GM21390 (cell line): ENCODE measurements at regions not wholly inside any gene's neighbourhood (a gene's known extent, or its start where the extent isn't known, plus 50 kb on each side); places are given as distances from the start of the nearest gene placed in this dataset.

ENCODE experiments used
- ATAC-seq: cut with Tn5 transposase; IDR thresholded peaks from one replicate; pipeline ENCODE4 v1.9.1; 2021; ENCODE audit not compliant: unreplicated experiment

DNA sequence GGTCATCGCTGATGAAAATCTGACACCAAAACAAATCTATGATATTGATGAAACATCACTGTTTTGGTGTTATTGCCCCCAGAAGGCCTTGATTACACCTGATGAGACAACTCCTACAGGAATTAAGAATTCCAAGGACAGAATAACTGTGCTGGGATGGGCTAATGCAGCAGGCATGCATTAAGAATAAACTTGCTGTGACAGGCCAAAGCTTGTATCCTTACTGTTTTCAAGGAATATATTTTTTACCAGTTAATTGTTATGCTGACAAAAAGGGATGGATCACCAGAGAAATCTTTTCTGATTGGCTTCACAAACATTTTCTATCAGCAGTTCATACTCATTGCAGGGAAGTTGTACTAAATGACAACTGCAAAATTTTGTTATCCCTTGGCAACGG, 278.2 kb downstream of the IKZF2 start:
- ATAC-seq = no peak

GRCh38 chr2:212871597-212871996, 279.8 kb downstream of the IKZF2 start:
- no peak for ATAC-seq

- ATAC-seq = no peak
Observed at GRCh38 chr2:212864186-212864585, 287.2 kb downstream of the IKZF2 start.

- no peak for ATAC-seq
Observed at GRCh38 chr2:212863185-212863588, 288.2 kb downstream of the IKZF2 start.

DNA sequence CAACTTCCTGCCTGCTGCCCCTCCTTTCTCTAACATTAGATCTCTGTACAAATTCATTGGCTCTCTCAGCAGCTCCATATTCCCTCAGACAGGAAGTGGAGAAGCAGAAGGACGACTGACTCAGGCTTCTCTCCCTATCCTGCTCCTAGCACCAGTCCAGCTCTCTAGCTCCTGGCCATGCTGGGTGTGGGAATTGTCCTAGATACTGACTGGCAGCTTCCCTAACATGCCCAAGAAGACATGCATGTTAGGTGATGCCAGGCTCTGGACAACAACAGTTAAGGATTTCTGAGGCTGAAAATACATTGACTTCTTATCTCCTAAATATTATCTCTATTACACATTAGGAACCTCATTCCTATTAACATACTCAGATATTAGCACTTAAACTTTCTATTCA, 292.9 kb downstream of the IKZF2 start:
- ATAC-seq = no peak

DNA sequence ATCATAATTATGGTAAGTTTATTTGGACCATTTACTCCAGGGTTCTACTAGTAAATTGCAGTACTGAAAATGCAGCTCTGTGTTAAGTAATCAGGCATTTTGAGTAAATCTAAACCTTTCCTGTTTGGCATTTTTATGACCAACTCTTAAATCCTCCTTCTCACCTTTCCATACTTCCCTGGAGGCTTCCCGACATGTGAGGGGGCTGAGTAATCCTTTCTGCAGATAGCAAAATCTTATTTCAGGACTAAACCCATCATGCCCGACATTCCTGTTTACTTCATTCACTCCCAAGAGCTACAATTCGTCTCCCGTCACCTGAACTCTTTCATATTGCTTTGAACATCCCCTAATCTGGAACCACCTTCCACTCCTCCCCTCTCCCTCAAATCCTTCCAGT, 296.6 kb downstream of the IKZF2 start:
- ATAC-seq = no peak

DNA sequence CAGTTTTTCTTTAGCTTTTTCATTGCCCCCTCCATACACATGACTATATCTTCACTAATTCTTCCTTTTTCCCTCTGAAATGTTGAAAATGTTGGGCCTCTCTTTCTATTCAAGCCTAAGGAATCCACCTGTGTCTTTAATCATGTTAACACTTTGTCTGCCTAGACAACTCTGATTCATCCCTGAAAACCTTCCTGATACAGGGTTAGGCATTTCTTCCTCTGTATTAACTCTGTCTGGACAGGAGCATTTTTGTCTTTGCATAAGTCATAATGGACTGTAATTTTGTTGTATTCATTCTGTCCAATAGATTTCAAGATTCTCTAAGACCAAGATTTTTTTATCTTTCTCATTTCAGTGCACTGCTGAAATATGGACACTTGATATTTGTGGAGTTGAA, 297.3 kb downstream of the IKZF2 start:
- no peak for ATAC-seq

DNA sequence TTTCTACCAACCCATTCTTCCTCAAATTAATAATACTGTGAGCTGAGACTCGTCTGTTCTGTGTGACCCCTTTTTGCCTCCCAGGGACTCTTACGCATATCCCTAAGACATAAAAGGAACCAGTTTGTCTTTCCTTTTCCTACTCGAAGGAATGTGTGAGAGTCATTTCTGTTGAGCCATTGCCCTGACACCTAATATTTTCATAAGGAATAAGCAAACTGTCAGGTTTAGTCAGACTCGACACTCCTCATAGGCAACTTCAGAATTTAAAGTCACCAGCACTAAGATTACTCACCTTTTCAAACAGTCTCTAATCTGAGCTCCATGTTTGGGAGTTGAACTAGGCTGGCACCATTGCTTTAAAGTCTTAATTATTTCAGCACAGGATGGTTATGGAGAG, 305.5 kb downstream of the IKZF2 start:
- ATAC-seq = no peak

- ATAC-seq = no peak
Observed at GRCh38 chr2:212843409-212844199, 305.0 kb upstream of the ERBB4 start.

GRCh38 chr2:212842544-212843185, 304.1 kb upstream of the ERBB4 start:
- ATAC-seq = no peak

GRCh38 chr2:212841460-212841859, 302.9 kb upstream of the ERBB4 start:
- no peak for ATAC-seq

DNA sequence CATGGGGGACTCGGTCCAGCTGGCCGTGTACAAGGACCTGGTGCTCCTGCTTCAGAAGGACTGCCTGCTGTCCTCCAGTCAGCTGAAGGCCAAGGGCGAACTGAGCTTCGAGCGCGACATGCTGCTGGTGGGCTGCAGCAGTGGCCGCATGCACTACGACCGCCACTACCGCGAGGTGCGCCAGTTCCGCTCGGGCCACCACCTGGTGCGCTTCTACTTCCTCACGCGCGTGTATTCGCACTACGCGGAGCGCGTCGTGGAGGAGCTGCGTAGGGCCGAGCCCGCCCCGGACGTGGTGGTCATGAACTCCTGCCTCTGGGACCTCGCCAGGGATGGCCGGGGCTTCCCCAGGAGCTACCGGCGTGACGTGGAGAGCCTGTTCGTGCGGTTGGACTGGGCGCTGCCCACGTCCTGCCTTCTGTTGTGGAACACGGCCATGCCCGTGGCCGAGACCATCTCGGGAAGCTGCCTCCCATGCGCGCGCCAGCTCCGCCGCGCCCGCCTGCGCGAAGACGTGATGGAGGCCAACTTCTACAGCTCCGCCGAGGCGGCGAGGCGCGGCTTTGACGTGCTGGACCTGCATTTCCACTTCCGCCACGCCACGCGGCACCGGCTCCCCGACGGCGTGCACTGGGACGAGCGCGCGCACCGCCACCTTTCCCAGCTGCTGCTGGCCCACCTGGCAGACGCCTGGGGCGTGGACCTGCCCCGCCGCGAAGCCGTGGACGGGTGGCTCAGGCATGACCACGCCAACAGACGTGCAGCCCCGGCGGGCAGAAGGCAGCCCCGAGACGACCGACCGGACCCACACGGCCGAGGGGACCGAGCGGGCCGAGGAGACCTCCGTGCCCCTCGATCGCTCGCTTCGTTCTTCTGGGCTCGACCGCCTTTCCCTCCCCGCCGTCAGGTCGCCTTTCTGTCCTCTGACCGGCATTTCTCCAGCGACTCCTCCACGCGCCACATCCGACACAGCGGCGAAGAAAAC, 293.9 kb upstream of the ERBB4 start:
- ATAC-seq = no peak

- no peak for ATAC-seq
Observed at GRCh38 chr2:212831671-212832199, 293.1 kb upstream of the ERBB4 start.

DNA sequence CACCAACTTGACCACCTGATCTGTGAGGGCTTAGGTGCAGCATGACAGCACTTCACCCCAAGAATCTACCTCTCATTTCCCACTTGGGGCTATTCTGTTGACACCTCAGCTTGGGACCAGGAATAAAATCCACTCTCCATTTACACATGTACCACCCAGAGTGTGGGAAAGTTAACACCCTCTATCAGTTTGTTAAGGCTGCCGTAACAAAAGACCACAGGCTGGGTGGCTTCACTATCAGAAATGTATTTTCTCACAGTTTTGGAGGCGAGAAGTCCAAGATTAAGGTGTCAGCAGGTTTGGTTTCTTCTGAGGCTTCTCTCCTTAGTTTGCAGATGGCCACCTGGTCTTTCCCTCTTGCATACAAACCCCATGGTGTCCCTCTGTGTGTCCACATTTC, 277.7 kb upstream of the ERBB4 start:
- ATAC-seq = no peak

DNA sequence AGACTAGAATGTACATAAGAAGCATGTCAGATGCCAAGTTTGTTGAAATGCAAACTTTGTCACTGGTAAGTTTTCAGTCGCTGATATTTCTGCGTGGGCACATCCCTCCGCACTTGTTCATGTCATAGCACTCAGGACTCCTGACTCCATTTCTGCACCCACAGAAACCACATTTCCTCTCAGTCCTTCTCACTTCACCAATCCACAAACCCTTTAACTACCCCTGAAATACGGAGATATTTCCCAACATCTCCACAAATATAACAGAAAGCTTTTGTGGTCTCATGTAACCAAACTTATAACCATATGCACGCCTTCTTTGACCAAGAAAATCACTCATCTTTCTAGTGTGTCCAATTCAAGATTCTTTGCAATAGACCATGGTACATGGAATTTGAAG, 276.9 kb upstream of the ERBB4 start:
- peak; percentile 52 for ATAC-seq

DNA sequence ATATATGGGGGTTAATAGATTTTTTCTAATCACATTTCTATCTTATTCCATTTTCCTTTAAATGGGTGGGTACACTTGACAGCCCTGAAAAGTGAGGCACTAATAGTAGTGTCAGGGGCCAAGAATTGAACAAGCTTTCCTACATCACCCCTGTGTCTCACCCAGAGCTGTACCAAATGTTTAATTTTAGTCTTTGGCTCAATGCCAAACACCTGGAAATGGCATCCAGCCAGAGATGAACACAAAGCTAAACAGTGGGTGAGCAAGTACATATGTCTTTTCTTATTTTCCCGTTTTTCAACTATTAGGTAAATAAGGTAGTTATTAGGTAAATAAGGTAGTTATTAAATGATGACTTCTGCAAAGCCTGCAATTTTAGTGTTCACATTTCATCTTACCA, 276.3 kb upstream of the ERBB4 start:
- ATAC-seq = peak; percentile 1

DNA sequence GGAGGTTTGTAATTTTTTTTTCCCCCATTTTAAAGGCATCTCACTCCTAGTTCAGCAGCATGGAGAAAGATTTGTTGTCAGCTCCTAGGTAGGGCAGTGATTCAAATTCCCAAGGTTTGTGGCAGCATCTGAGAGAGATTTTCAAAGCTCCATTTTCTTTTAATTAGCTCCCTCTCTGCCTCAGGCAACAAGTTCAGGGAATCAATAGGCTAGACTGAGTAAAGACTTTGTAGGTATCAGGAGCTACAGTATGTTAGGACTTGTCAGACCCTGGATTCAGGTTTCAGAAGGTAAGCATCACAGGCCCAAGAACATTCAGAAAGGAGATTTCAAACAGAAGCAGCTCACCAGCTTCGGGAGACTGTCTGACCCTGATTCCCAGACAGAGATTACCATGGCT, 273.3 kb upstream of the ERBB4 start:
- ATAC-seq = no peak

DNA sequence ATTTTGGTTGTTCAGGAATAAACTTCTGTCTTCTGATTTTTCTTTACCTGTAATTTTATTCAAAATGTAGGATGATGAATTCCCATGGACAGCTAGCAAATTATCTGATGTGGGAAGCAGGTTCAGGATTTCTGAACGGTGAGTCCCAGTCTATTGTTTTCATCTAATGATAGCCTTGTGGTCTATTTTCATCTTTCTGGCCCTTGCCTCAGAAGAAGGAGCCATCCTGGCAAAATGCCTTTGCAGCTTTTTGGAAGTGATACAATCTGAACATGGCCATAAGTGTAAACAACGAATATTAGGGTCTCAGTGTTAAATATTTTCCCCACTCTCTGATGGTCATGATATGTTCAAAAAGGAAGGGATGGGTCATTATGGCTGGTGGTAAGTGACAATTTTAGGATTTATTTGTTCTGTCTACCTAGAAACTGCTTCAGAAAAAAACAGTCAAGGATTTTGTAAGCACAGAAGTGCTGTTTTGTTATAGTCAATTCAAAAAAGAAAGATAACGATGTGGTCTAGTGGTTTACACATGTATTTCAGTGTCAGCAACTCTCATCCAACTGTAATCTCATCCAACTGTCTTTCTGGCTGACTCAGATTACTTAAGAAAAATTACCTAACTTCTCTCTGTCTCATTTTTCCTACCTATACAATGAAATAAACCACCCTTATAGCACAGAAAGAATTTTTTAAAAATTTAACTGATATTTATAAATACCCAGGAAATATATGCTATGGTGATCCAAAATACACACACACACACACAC, 272.6 kb upstream of the ERBB4 start:
- ATAC-seq = no peak

GRCh38 chr2:212797484-212798205, 259.0 kb upstream of the ERBB4 start:
- ATAC-seq = no peak

DNA sequence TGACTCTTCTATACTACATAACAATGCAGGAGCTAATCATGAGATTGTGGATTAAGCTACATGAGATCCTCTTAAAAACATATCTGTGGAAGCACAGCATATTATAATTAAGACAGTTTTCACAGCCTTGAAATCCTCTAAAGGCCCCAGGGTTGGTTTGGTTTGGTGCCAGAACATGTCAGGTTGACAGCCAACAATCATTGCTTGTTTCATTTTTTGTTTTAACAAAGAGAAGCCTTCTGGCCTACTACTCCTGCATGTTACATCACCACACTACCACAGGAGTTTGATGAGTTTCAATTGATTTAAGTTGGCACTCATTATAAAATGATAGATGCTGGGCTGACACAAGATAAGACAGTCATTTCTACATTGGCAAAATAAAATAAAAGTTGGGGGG, 255.9 kb upstream of the ERBB4 start:
- ATAC-seq = no peak
